AG09319 (cell line): ENCODE measurements at regions not wholly inside any gene's neighbourhood (a gene's known extent, or its start where the extent isn't known, plus 50 kb on each side); places are given as distances from the start of the nearest gene placed in this dataset.

Source experiments
- DNase-seq: peaks from one replicate; pipeline ENCODE4 v3.0.0-alpha.2; 2010; ENCODE audit warnings: low read depth; ENCODE audit errors: extremely low read depth
- TF ChIP-seq, protein P1 (sequence below): IDR thresholded peaks from 2 replicates; pipeline ENCODE4 v1.5.1; 2011; ENCODE audit warnings: low read depth, mild to moderate bottlenecking, inconsistent platforms, low read length, moderate library complexity

DNA sequence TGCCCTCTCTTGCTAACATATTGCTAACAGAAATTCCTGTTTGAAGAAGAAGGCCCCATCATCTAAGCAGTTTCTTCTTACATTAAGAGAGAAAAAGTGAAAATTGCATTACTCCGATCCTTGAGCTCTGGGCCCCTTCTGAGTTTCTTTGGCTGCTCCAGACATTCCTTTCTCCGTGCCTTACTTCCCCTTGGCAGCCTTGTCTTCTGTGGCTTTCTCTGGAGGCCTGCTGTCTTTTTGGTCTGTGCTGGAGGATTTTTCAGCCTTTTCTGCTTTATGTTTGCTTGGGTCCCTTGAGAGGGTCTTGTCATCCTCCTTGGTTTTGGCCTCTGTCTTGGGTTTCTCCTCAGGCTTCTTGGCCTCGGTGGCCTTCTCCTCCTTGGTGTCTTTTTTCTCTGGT lies 378.8 kb upstream of the CHD6 start:
- DNase-seq = no peak
- TF ChIP-seq, protein P1, sequence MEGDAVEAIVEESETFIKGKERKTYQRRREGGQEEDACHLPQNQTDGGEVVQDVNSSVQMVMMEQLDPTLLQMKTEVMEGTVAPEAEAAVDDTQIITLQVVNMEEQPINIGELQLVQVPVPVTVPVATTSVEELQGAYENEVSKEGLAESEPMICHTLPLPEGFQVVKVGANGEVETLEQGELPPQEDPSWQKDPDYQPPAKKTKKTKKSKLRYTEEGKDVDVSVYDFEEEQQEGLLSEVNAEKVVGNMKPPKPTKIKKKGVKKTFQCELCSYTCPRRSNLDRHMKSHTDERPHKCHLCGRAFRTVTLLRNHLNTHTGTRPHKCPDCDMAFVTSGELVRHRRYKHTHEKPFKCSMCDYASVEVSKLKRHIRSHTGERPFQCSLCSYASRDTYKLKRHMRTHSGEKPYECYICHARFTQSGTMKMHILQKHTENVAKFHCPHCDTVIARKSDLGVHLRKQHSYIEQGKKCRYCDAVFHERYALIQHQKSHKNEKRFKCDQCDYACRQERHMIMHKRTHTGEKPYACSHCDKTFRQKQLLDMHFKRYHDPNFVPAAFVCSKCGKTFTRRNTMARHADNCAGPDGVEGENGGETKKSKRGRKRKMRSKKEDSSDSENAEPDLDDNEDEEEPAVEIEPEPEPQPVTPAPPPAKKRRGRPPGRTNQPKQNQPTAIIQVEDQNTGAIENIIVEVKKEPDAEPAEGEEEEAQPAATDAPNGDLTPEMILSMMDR = no peak

DNA sequence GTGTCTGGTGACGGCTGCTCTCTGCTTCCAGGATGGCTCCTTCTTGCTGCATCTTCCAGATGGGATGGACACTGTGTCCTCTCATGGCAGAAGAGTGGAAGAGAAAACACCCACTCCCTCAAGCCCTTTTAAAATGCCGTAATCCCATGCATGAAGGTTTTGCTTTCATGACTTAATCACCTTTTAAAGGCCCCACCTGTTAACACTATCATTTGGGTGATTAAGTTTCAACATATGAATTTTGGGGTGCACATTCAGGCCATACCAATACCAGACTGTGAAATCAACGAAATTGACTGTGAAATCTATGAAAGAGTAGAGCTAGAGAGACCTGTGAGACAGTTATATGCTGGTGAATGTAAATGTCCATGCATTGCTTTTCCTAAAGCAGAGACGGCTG lies 374.3 kb upstream of the CHD6 start:
- TF ChIP-seq, protein P1 = no peak
- DNase-seq = no peak

DNA sequence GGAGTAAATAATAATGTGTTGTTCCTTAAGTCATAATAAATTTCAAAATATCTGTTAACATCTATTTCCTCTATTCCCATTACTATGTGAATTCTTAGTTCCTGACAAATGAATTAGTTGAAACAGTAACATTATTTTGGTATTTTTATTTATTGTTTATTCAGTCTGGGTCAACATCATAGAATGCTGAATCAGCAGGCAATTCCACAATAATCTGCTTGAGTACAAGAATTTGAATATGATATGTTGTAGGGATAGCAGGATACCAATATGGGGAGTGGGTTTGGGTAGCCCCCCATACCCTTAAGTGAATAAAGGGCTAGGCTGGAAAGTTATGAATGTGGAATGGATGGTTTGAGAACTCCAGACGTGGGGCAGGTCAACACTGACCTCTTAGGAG lies 373.2 kb upstream of the CHD6 start:
- TF ChIP-seq, protein P1 = no peak
- DNase-seq = no peak

DNA sequence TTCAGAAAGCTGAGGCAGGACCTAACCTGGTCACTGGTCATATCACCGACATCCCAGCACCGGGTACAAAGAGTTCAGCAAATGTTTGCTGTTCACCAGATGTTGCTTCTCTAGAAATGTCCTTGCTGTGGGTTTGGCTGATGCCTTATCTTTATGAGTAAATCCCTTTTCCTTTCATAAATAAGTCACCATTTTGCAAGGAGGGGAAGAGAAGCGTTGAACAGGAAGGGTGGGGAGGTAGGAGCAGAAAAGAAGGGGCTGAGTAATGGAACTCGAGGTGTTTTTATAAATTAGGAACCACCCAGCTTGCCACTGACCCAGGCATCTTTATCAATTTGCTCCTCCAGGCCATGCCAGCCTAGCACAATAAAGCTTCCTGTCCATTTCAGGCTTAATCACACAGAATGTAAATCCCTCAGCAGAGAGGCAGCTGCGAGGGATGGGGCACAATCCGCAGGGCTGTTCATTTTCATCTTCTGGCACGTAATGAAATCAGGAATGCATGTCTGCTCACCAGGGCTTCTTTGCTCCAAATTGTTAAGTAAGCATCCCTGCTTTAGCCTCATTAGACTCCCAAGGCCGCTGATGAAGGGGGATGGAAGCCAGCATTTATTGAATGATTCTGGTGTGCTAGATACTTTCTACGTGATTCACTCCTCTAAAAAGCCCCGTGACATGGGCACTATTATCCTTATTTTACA lies 371.9 kb upstream of the CHD6 start:
- TF ChIP-seq, protein P1 = no peak
- DNase-seq = no peak

DNA sequence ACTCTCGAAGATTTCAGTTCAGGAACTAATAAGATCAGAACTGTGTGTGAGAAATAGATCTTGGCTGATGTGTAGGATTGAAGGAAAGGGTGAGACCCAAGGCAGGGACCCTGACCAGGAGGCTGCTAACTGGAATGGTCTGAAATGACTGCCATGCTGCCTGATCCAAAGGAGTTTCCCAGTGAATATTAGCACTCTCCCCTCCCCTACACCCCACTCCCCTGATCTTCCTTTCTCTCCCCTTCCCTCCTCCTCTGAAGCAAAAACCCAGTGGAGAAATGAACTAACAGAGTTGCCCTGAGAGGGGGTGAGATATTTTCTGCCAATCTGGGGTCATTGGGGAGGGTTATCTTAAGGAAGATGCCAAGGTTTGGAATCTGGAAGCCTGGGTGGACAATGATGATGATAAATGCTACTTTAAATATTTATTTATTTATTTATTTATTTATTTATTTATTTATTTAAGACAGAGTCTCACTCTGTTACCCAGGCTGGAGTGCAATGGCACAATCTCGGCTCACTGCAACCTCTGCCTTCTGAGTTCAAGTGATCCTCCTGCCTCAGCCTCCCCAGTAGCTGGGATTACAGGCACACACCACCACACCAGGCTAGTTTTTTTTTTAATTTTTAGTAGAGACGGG lies 371.0 kb upstream of the CHD6 start:
- TF ChIP-seq, protein P1 = no peak
- no peak for DNase-seq

DNA sequence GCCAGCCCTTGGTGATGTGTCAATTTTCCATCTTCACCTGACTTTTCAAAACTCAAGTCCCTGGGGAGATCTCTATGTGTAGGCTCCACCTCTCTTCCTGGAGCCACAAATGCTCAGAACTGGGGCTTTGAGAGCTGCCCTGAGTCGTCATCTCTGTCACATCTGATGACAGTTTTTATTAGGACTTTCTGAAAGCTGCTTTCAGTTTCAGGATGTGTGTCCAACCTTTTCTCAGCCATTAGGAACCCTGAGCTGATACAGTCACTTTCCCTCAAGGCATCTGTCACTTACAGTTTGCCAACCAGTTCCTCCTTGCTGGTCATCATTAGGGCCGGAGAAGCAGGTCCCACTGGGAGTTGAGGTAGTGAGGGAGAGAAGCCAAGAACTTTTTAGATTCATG lies 365.9 kb upstream of the CHD6 start:
- TF ChIP-seq, protein P1 = no peak
- no peak for DNase-seq

DNA sequence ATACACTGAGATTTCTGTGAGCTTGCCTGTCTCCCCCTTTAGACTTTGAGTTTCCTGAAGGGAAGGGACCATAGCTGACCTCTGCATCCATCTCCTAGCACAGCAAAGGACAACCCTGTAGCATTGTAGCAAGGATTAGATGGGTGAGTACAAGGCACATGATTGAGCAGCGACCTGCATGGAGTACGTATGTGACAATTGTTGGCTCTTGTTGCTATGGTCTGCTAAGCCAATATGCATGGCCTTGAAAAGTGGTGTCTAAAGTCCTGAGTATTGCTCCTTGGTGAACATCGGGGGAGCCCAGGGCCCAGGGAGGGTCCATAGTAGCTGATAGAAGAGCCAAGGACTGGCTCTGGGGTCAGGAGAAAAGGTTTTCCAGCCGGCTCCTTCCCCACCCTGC lies 365.0 kb upstream of the CHD6 start:
- TF ChIP-seq, protein P1 = no peak
- no peak for DNase-seq
